Daoy (cell line): ENCODE measurements at regions not wholly inside any gene's neighbourhood (a gene's known extent, or its start where the extent isn't known, plus 50 kb on each side); places are given as distances from the start of the nearest gene placed in this dataset.

Experiments
- DNase-seq: peaks from one replicate; pipeline ENCODE4 v3.0.0-alpha.2; 2015; ENCODE audit warnings: low read depth

DNA sequence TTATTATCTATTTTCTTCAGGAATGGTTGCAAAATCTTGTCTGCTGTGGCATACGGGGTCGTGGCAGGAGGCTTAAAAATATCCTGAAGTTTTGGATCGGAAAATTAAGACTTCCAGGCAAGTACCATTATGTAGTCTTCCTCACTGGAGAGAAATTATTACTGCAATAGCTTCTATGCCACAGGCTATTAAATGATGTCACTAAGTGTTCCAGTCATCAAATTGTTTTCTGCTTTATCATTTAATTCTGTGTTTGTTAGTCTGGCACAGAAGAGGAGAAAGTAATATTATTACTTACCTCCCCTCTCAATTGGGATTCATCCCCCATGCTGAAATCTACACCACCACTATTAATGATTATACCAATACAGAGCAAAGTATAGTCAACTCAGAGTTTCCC is 378.2 kb upstream of the ALCAM start:
- DNase-seq: no peak

DNA sequence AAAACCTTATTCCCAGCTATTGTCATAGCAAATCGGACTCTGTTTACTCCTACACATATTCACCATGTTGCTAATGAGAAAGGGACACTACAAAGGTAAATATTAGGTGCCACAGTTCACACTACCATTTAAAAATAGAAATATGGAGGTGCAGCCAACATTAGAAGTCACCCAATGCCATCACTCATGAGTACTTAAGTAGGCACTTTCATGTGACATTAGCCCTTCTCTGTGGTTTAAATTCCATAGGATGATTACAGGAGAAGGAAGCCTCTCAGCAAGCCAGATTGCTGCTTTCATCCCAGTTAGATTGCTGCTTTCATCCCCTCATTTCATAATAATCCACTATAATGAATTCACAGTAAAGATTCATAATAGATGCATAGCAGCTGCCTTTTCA is 376.8 kb upstream of the ALCAM start:
- DNase-seq: no peak

DNA sequence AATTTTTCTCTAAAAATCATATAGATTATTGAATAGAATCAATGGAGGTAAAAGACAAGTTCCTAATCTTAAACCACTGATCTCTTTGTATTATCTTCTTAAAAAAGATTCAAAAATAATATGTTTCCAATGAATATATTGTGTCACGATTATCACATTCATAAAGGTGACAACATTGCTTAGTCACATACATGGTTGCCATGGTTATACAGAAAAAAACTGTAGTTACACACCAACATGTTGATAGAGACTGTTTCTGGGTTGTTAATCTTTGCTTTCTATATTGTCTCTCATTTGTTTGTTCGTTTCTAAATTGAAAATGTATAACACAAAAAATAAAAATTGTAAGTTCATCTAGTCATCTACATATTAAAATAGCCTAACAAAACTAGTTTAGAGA is 376.0 kb upstream of the ALCAM start:
- DNase-seq: no peak

DNA sequence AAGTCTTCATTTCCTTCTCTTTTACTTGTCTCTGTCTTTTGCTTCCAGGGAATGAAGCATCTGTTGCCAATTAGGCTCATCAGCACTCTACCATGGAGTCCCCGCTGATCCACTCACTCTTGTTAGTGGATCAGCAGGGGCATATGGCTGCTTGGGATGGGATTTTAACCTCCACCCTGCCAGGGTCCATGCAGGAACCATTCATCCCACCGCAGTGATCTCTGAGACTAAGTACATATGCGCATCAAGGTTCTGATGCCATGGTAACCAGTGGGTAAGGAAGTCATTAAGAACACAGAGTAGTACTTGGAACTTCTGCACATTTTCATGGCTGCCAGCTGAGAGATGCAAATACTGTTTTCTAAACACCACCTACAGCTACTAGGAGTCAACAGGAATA is 374.0 kb upstream of the ALCAM start:
- no peak for DNase-seq

DNA sequence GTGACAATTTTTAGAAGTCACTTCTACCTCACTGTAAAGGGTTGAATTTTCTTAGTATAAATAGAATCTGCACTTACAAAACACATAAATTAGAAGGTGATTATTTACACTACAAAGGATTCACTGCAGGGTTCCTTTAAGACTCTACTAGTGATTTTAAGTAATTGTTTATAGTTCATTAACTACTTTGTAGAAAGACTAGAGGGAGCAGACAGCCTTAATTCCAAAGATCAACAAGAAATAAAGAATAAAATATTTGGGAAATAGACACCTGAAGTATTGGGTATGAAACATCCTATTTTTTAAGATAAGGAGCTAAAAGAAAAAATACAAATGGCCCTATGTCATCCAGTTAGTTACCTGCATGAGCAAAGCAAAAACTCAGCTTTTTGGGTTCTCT is 360.5 kb upstream of the ALCAM start:
- DNase-seq: no peak

DNA sequence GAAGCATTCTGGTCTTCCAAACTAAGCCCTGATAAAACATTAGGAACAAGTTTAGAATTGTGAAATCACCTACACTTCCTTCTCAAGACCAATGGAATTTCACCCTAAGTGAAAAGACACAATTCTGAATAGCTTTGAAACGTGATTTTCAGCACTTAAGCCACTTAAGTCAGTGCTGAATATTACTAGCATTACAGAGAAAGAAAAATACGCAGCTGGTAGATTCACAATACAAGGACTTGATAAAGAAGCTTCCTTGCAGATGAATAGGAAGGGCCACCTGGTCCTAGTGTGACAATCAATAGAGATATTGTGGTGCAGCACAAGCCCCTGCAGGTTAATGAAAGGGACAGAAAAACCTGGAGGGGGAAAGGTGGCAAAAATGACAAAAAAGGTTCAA is 353.1 kb upstream of the ALCAM start:
- DNase-seq: no peak

DNA sequence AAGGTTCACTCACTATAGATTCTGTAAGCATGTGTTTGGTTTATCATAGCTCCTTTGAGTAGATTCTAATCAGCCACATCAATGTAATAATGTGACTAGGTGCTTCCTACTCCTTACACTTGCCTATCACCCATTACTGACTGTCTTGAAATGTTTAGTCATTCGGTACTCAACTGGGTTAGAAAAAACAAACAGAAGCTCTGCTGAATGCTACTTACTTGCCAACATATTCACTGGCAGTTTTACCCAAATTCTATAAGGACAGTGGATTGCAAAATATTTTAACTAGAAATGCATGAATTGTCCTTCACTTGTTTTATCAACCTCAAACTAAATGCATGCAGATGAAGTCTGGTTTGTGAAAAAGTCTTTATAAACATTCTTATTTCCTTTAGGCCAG is 352.1 kb upstream of the ALCAM start:
- DNase-seq: no peak

DNA sequence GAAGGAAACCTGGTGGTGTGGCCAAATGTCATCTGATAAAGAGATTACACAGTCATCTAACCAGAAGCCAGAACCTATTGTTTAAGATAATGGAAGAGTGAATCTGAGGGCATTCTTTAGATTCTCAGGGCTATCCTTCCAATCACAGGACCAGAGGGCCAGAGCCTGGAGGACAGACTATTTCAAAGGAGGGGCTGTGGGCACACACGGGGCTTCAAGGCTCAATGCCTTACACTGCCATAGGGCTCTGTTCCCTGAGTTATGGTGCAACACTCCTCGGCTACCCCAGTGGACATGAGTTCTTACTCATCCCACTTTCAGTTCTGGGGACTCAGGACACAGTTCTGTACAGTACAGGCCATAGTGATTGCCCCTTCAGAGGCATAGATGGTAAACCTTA is 343.9 kb upstream of the ALCAM start:
- no peak for DNase-seq

DNA sequence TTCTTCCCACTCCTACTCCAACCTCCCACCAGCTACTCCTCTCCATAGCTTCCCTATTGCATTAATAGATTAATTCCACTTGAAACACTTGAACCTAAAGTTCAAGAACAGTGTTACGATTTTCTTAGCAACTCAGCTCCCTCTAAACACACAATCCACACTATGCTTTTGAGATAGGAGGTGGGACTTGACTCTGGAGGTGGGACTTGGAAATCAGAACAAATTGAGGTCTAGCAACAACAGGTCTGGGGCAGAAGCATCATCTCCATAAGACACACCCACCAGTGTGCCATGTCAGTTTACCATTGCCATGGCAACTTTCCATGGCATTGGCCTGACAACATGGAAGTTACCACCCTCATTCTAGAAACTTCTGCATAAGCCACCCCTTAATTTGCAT is 336.5 kb upstream of the ALCAM start:
- no peak for DNase-seq

DNA sequence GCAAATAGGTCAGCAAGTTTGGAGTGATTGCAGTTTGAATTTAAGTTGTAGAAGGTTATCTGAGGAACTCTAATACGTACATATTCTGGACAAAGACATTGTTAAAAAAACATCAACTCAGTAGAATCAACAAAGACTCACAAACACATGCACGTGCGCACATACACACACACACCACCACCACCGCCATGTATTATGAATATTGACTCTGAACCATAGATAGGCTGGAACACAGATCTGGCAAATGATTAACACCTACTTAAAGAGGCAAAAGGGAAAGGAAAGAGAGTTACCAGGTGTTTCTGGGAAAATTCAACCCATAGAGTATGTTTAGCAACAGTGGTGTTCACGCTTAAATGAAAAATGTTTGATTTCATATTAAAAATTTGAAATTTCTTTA is 334.2 kb upstream of the ALCAM start:
- DNase-seq: no peak

DNA sequence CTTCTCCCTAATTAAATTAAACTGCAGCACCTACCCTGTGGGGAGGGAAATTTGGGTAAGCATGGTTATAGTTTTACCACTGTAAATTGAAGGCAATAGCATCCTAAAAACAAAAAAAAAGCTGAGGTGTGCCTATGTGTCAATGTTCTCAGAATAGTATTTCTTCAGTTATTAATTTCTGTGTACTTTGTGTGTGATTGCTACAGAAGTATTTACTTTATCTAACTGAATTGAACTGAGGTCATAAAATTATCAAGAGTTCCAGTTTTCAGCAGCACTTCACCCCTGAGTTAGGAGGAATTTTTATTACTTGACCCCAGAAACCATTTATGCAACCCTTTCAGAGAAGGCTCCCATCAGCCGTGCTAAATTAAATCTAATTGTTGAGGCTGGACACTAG is 333.6 kb upstream of the ALCAM start:
- no peak for DNase-seq

DNA sequence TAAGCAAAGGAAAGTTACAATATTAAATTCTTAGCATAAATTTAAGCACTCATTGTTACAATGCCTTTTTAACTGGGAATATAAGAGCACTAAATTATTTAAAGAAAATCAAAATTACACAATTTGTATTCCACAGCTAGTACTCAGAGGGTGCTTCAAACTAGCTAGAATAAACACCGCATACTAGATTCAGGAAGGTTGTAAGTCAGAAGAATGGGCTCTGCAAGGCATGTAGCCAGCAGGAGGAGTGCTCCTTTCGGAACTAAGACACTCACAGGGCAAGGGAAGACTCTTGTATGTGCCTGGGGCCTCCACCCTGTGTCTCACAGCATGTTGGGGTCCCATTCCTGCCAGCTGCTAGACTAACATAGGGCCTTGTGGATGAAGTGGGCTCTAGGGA is 327.7 kb upstream of the ALCAM start:
- DNase-seq: no peak

DNA sequence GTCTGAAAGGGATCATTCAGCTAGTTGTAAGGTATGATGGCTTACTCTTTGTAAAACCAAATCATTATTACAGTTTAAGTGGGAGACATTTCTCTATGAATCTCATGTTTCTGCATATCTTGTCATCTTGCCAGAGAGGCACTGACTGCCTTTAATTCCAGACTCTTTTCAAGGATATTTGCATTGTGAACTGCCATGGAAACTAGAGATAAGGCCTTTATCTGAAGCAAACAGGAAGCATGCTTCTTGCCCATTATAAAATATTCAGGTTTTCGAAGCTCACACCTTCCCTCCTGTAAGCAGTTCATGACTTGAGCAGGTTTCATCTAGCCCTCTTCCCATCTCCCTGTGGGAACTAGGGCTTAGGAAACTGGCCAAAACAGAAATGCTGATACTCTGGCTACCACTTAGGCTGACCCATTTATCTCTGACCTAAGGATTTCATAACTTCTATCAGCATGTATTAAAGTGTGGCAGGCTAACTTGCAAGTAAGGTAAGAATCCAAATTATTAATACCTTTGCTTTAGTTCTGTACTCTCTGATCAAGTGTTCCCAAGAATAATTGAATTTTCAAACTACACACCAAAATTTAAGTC is 326.6 kb upstream of the ALCAM start:
- DNase-seq: no peak

DNA sequence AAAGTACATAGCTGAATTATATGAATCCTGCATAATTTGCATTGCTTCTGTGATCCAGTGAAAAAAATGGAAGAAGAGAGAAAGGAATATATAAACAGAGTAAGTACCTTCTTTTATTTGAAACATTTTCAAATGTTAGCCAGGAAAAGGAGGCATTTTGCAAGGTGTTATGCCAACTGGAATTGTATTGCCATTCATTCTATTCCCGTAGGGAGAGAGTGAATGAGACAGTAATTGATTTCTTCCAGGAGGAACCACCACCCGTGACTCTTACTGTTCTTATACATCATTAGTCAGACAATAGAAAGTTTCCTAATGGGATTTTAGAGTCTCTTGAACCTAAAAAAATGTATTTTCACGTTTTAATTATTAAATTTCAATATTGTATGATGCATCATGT is 324.1 kb upstream of the ALCAM start:
- DNase-seq: no peak

DNA sequence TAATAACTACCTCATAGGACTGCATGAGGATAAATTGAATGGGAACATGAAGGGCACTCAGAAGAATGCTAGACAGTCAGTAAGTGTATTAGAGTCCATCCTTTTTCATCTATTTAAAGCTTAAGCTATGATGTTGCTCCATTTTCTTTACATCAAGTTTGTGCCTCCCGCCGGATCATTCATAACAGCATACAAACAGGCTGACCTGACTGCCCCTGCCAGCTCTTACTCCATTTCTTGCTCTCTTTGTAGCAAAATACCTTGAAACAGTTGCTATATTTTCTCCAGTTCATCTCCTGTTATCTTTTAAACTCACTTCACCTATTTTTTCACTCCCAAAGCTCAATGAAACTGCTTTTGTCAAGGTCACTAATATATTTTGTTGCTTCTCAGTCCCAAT is 315.6 kb upstream of the ALCAM start:
- no peak for DNase-seq

DNA sequence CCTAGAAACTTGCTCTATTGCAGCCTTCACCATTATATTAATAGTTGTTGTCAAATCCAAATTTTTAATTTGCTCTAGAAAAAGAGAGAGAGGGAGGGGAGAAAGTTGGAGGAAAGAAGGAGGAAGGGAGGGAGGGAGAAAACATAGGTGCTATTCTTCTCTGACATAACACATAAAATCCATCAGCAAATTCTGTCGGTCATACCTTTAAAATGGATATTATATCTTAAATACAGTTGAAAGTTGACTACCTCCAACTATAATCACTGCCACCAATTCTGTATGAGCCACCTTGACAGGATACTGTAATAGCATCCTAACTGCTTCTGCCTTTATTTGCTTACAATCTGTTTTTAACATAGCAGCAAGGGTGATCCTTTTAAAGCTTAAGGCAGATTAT is 314.7 kb upstream of the ALCAM start:
- DNase-seq: no peak

DNA sequence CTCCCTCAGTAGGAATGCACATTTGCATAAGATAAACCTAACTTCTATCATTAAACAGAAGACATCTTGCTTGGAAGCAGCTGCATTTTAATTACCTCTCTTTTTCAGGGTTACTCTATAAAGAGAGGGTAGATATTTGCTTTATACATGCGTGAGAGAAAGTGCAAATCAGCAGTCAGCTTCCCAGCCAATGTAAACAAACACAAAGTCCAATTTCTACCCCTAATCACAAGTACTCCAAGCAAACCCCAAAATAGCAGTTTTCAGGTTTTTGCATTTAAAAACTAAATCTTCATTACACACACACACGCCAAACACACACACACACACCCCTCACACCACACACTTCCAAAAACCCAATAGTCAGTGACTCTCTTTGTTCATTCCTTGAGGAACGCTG is 303.9 kb upstream of the ALCAM start:
- no peak for DNase-seq

DNA sequence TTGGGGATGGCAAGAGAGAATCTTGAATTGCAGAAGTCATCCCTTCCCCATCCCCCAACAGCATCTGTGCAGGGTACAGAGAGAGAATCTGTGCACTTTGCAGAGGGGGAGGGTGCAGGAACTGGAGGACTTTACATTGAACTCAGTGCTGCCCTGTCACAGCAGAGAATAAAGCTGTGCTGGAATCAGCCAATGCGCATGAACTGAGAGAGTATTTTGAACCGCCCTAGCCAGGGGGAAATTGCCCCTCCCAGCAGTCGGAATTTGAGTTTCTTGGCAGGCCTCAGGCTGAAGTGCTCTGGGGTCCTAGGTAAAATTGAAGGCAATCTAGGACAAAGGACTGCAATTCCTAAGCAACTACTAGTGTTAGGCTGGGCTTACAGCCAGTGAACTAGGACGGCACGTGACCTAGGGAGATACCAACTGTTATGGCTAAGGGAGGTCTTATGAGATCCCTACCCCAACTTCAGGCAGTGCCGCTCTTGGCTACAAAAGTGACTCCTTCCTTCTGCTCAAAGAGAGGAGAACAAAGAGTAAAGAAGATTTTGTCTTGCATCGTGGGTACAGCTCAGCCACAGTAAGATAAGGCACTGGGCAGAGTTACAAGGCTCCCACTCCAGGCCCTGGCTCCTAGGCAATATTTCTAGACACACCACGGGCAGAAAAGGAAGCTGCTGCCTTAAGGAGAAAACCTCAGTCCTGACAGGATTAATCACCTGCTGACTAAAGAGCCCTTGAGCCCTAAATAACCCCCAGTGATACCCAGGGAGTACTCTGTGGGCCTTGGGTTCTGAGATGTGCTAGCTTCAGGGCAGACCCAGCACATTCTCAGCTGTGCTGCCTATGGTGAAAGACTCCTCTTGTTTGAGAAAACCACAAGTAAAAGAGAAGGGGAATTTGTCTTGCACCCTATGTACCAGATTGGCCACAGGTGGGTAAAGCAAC is 300.5 kb upstream of the ALCAM start:
- DNase-seq: no peak

DNA sequence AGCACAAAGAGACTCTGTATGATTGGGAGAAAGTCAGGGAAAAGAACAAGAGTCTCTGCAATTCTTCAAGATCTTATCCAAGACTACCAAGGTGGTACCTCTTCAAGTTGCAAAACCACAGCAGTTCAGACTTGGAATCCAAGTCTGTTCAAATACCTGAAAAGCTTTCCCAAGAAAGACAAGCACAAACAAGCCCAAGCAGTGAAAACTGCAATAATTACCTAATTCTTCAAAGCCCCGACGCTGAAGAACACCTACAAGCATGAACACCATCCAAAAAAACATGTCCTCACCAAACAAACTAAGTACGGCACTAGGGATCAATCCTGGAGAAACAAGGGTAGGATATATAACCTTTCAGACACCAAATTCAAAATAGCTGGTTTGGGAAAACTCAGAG is 299.3 kb upstream of the ALCAM start:
- no peak for DNase-seq

DNA sequence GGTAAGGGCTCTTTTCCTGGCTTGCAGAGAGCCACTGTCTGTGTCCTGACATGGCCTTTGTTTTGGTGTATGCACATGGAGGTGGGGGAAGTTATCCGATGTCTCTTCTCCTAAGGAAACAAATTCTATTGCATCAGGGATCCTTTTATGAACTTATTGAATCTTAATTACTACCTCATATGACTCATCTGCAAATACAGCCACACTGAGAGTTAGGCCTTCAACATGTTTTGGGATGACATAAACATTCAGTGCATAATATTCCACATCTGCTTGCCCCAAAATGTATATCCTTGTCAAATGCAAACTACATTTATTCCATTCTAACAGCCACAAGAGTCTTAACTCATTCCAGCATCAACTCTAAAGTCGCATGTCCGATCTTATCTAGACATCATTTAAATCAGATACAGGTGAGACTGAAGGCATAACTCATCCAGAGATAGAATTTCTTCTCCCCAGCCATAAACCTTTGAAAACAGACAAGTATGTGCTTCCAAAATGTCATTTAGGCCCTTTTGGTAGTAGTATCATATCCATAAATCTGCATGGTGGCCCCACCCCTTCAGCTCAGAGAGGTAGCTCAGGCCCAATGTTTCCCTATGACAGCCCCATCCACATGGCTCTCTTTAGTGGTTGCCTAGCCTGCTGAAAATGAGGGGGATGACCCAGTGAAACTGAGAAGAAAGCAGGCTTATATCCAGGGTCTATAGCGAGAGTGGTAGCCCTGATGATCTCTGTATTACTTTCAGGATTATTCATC is 289.5 kb upstream of the ALCAM start:
- no peak for DNase-seq

DNA sequence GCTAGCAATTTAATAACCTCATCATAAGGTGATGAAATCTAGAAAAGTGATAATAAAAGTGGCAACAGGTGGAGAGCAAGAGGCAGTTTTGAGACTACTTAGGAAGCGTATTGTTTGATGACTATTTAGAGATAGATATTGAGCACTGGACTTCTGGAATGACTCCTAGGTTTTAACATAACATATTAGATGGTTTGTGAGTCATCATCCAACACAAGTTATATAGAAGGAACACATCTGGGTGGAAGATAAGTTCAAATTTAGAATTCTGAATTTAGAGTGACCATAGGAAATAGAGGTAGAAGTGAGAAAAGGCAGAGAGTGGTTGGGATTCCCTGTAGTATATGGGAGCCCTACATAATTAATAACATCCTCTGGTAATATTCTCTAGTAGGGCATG is 282.8 kb upstream of the ALCAM start:
- DNase-seq: no peak

DNA sequence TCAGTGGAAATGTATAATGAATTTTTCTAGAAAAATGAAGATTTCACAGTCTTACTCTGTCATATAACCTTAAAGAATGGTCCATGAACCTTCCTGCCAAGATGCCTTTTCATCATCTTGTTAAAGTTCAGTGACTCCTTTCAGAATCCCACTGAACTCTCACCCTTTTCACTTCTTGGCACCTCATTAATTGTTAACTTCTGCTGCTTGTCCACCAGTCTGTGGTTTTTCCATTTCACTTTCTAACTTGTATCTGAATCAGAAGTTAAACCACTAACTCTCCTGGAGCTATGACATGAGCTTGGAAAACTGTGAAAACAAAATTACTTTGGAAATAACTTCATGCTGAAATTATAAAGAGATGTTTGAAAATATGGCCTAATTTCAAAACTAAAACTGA is 281.2 kb upstream of the ALCAM start:
- DNase-seq: no peak
